B cell (primary cell): ENCODE measurements at regions not wholly inside any gene's neighbourhood (a gene's known extent, or its start where the extent isn't known, plus 50 kb on each side); places are given as distances from the start of the nearest gene placed in this dataset.
"Not testable (repeated sequence)": the region's sequence is repeated elsewhere in the genome, so short reads cannot be mapped to it uniquely, and the experiment has no call there.

Source experiments
- ATAC-seq: fragments of 200-7000 bp; cut with Tn5 transposase; one replicate; pipeline ENCODE4 v1.10.0; 2021; ENCODE audit warnings: low read depth, mild to moderate bottlenecking, moderate number of reproducible peaks, moderate library complexity
- CTCF ChIA-PET: fragments of 350-600 bp; sonication (Branson Sonifier 250); formaldehyde crosslinking; loops from one replicate; lab custom pipeline; 2021; ENCODE audit warnings: antibody characterized with exemption, inconsistent platforms; lab: Charles Lee
- POLR2A ChIA-PET: fragments of 350-600 bp; sonication (Branson Sonifier 250); formaldehyde crosslinking; loops from one replicate; lab custom pipeline; 2021; ENCODE audit warnings: antibody characterized with exemption; lab: Charles Lee
- DNase-seq: peaks from one replicate; pipeline ENCODE4 v3.0.0; 2013
- H2AFZ ChIP-seq: 2 replicates; pipeline ENCODE4 v1.6.1; 2012; ENCODE audit warnings: mild to moderate bottlenecking, low read depth, low read length; ENCODE audit not compliant: insufficient read depth, poor library complexity, severe bottlenecking
- H3K27ac ChIP-seq, 2 donors: 1 replicate in 1 of 2; 2 replicates in 1 of 2; pipeline ENCODE4 v1.5.1; 2012 to 2013; ENCODE audit warnings: low read length in 2 of 2, mild to moderate bottlenecking in 2 of 2, moderate library complexity in 1 of 2
- H3K27me3 ChIP-seq, 4 experiments: fragments of 200-600 bp in 1 of 4; sonication (generic) in 1 of 4; replicated peaks in 1 of 4; 1 replicate in 2 of 4; 2 replicates in 2 of 4; pipeline versions ENCODE4 v1.6.1 to v1.7.0; 2013 to 2016; ENCODE audit warnings: low read length in 3 of 4, mild to moderate bottlenecking in 2 of 4, mixed read lengths in 1 of 4, moderate library complexity in 1 of 4; ENCODE audit not compliant: insufficient read depth in 4 of 4, control insufficient read depth in 3 of 4; ENCODE audit errors: control extremely low read depth in 1 of 4
- H3K36me3 ChIP-seq, 2 experiments: replicated peaks in 1 of 2; 1 replicate in 1 of 2; 2 replicates in 1 of 2; pipeline versions ENCODE4 v1.6.1 to v1.7.1; 2013; ENCODE audit warnings: low read length in 1 of 2; ENCODE audit not compliant: insufficient read depth in 2 of 2, control insufficient read depth in 1 of 2; ENCODE audit errors: control extremely low read depth in 1 of 2, extremely low read depth in 1 of 2
- H3K4me1 ChIP-seq, 2 donors: fragments of 200-600 bp in 1 of 2; sonication (generic) in 1 of 2; 1 replicate in 1 of 2; 2 replicates in 1 of 2; pipeline versions ENCODE4 v1.5.1 to v1.6.1; 2013 to 2017; ENCODE audit warnings: low read length in 2 of 2; ENCODE audit not compliant: control insufficient read depth in 2 of 2, insufficient read depth in 2 of 2
- H3K4me2 ChIP-seq: replicated peaks from 2 replicates; pipeline ENCODE3; 2012; ENCODE audit warnings: mild to moderate bottlenecking, low read depth, low read length; ENCODE audit not compliant: poor library complexity, severe bottlenecking
- H3K4me3 ChIP-seq, 5 experiments: fragments of 200-600 bp in 1 of 5; sonication (generic) in 1 of 5; 1 replicate in 3 of 5; 2 replicates in 2 of 5; pipeline versions ENCODE4 v1.5.1 to v1.7.0; 2011 to 2016; ENCODE audit warnings: low read length in 4 of 5, mild to moderate bottlenecking in 4 of 5, low read depth in 2 of 5, control low read depth in 1 of 5, moderate library complexity in 1 of 5; ENCODE audit not compliant: insufficient read depth in 1 of 5; ENCODE audit errors: control extremely low read depth in 1 of 5, extremely low read depth in 1 of 5
- H3K79me2 ChIP-seq: fragments of 200-600 bp; sonication (generic); one replicate; pipeline ENCODE4 v1.6.0; 2016; ENCODE audit warnings: low read length; ENCODE audit not compliant: control insufficient read depth, insufficient read depth
- H3K9ac ChIP-seq: fragments of 200-600 bp; sonication (generic); 2 replicates; pipeline ENCODE4 v1.6.1; 2017; ENCODE audit warnings: mild to moderate bottlenecking, low read length, moderate library complexity
- H3K9me3 ChIP-seq, 3 donors: one replicate each; pipeline versions ENCODE4 v1.6.1 to v1.7.1; 2013; ENCODE audit warnings: low read length in 2 of 3; ENCODE audit not compliant: control insufficient read depth in 2 of 3, insufficient read depth in 1 of 3; ENCODE audit errors: control extremely low read depth in 1 of 3
- H4K20me1 ChIP-seq: 2 replicates; pipeline ENCODE4 v1.6.0; 2012; ENCODE audit warnings: mild to moderate bottlenecking, low read length; ENCODE audit not compliant: insufficient read depth, control insufficient read depth, poor library complexity, severe bottlenecking
- H3K27ac Mint-ChIP-seq: one replicate; pipeline ENCODE4 v1.8.0; 2021; ENCODE audit warnings: mixed read lengths
- H3K27me3 Mint-ChIP-seq: one replicate; pipeline ENCODE4 v1.8.0; 2021; ENCODE audit warnings: mixed read lengths
- H3K4me1 Mint-ChIP-seq: one replicate; pipeline ENCODE4 v1.8.0; 2021; ENCODE audit warnings: mixed read lengths
- H3K4me3 Mint-ChIP-seq: one replicate; pipeline ENCODE4 v1.8.0; 2021; ENCODE audit warnings: mixed read lengths
- H3K9me3 Mint-ChIP-seq: one replicate; pipeline ENCODE4 v1.8.0; 2022; ENCODE audit warnings: mixed read lengths; ENCODE audit not compliant: insufficient read depth
- CTCF ChIP-seq: fragments of 200-600 bp; IDR thresholded peaks from one replicate; pipeline ENCODE4 v1.8.0; 2022; ENCODE audit warnings: antibody characterized with exemption, mild to moderate bottlenecking
- EZH2 ChIP-seq: IDR thresholded peaks from 2 replicates; pipeline ENCODE4 v1.6.1; 2012; ENCODE audit warnings: borderline replicate concordance, low read depth, mild to moderate bottlenecking, moderate library complexity, low read length; ENCODE audit not compliant: insufficient read depth, poor library complexity, severe bottlenecking
- WGBS: methylation state at CpG from one replicate; pipeline ENCODE4 v1.1.5; 2013; ENCODE audit warnings: missing lambda C conversion rate; ENCODE audit not compliant: insufficient coverage; 5-methylcytosine and 5-hydroxymethylcytosine counted together
- intact Hi-C: fragments of 100-400 bp; cut with micrococcal nuclease; formaldehyde crosslinking; loops from one replicate; pipeline ENCODE4 v1.10.0; 2022

GRCh38 chr10:38209332-38209731 lies 115.2 kb downstream of the ZNF37A start:
- no peak overlapping the region for H3K4me2 ChIP-seq
- ATAC-seq: no peak
- WGBS: no CpG with 5 or more reads among the region's 4 CpGs
- H2AFZ ChIP-seq: no peak overlapping the region
- H3K79me2 ChIP-seq: no peaks in the 10 kb centered on the region
- no peaks in the 10 kb centered on the region for H3K27me3 ChIP-seq
- no peak overlapping the region for H3K4me3 Mint-ChIP-seq
- peaks cover 0 to 2% (median 0%) of the 10 kb centered on the region in 3 donors for H3K9me3 ChIP-seq
- POLR2A ChIA-PET: no interaction called here
- no peak overlapping the region for H3K27ac ChIP-seq
- H3K4me1 ChIP-seq: no peaks in the 10 kb centered on the region
- H3K9me3 Mint-ChIP-seq: no peaks in the 10 kb centered on the region
- intact Hi-C loops: no loop called here
- H3K4me3 ChIP-seq: no peak overlapping the region
- no peaks in the 10 kb centered on the region for H3K4me1 Mint-ChIP-seq
- DNase-seq: no peak
- TF ChIP-seq EZH2: no peak
- no peak for TF ChIP-seq CTCF
- H4K20me1 ChIP-seq: no peaks in the 10 kb centered on the region
- H3K27me3 Mint-ChIP-seq: no peaks in the 10 kb centered on the region
- no peak overlapping the region for H3K27ac Mint-ChIP-seq
- CTCF ChIA-PET: no interaction called here
- no peaks in the 10 kb centered on the region for H3K36me3 ChIP-seq
- H3K9ac ChIP-seq: no peak overlapping the region

DNA sequence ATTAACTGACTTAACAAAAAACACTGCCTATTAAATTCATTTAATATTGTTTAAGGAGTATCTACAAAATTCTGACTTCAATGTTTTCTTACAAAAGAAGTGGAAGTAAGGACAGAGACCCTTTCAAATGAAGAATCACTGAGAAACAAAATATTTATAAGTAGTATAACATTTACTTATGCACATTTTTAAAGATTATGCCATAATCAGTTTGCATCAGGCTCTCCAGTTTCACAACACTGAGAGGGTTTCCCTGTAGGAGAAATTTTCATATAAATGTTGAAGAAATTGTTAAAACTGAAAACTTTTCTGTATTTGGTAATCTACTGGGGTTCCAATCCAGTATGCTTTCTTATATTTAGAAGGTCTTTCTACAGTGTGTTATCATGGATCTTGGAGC lies 115.6 kb downstream of the ZNF37A start:
- H3K4me1 ChIP-seq, H3K79me2 ChIP-seq, H3K27ac Mint-ChIP-seq, H3K4me3 ChIP-seq, H3K27me3 Mint-ChIP-seq, H3K4me2 ChIP-seq, H3K27me3 ChIP-seq, H2AFZ ChIP-seq, intact Hi-C loops, CTCF ChIA-PET, H3K9me3 Mint-ChIP-seq, H3K4me3 Mint-ChIP-seq, H3K36me3 ChIP-seq, H3K27ac ChIP-seq, DNase-seq, H3K9me3 ChIP-seq, POLR2A ChIA-PET, H3K9ac ChIP-seq, ATAC-seq, H4K20me1 ChIP-seq, H3K4me1 Mint-ChIP-seq: not testable (repeated sequence)
